Stimulated activated CD4-positive, alpha-beta T cell treated with anti-CD3 and anti-CD28 coated beads, Interleukin-1b, Interleukin-23, amount 100 ng/mL, for 4 hours (primary cell): ENCODE measurements at regions not wholly inside any gene's neighbourhood (a gene's known extent, or its start where the extent isn't known, plus 50 kb on each side); places are given as distances from the start of the nearest gene placed in this dataset.

Experiments used
- DNase-seq, 2 donors: peaks; one replicate each; pipeline ENCODE4 v3.0.0-alpha.2; 2020; ENCODE audit warnings: low read depth in 2 of 2

GRCh38 chr5:4384649-4385048, 755.5 kb upstream of the ADAMTS16 start:
- DNase-seq: no peak

GRCh38 chr5:4386152-4386551, 754.0 kb upstream of the ADAMTS16 start:
- DNase-seq: no peak

- DNase-seq: no peak
Observed at GRCh38 chr5:4387290-4387689, 752.8 kb upstream of the ADAMTS16 start.

GRCh38 chr5:4395752-4396151, 744.4 kb upstream of the ADAMTS16 start:
- DNase-seq: no peak

GRCh38 chr5:4405614-4406219, 734.4 kb upstream of the ADAMTS16 start:
- no peak for DNase-seq

- DNase-seq: no peak
Observed at GRCh38 chr5:4410151-4410550, 730.0 kb upstream of the ADAMTS16 start.

- no peak for DNase-seq
Observed at GRCh38 chr5:4411664-4412063, 728.5 kb upstream of the ADAMTS16 start.

- DNase-seq: no peak
Observed at GRCh38 chr5:4413996-4414395, 726.1 kb upstream of the ADAMTS16 start.

GRCh38 chr5:4418084-4418483, 722.0 kb upstream of the ADAMTS16 start:
- DNase-seq: no peak

GRCh38 chr5:4419281-4419680, 720.8 kb upstream of the ADAMTS16 start:
- no peak for DNase-seq

GRCh38 chr5:4420177-4420576, 720.0 kb upstream of the ADAMTS16 start:
- no peak for DNase-seq

GRCh38 chr5:4420681-4421080, 719.4 kb upstream of the ADAMTS16 start:
- DNase-seq: no peak

GRCh38 chr5:4422247-4422646, 717.9 kb upstream of the ADAMTS16 start:
- no peak for DNase-seq

- no peak for DNase-seq
Observed at GRCh38 chr5:4424895-4425294, 715.2 kb upstream of the ADAMTS16 start.

- no peak for DNase-seq
Observed at GRCh38 chr5:4440536-4440935, 699.6 kb upstream of the ADAMTS16 start.

- no peak for DNase-seq
Observed at GRCh38 chr5:4442221-4442620, 697.9 kb upstream of the ADAMTS16 start.

GRCh38 chr5:4447657-4448056, 692.5 kb upstream of the ADAMTS16 start:
- no peak for DNase-seq

GRCh38 chr5:4453655-4454054, 686.5 kb upstream of the ADAMTS16 start:
- no peak for DNase-seq

GRCh38 chr5:4479426-4479825, 660.7 kb upstream of the ADAMTS16 start:
- DNase-seq: no peak

- no peak for DNase-seq
Observed at GRCh38 chr5:4480528-4481349, 659.4 kb upstream of the ADAMTS16 start.

GRCh38 chr5:4487581-4487980, 652.5 kb upstream of the ADAMTS16 start:
- DNase-seq: no peak

- DNase-seq: no peak
Observed at GRCh38 chr5:4511996-4512656, 628.0 kb upstream of the ADAMTS16 start.

GRCh38 chr5:4513381-4513780, 626.7 kb upstream of the ADAMTS16 start:
- DNase-seq: no peak
